Cardiac muscle cell (in vitro differentiated cells and primary cell): ENCODE measurements at regions not wholly inside any gene's neighbourhood (a gene's known extent, or its start where the extent isn't known, plus 50 kb on each side); places are given as distances from the start of the nearest gene placed in this dataset.
"Not testable (repeated sequence)": the region's sequence is repeated elsewhere in the genome, so short reads cannot be mapped to it uniquely, and the experiment has no call there.

Source experiments
- DNase-seq, 2 donors: peaks; one replicate each; pipeline versions ENCODE4 v3.0.0 to v3.0.0-alpha.2; 2010 to 2017; ENCODE audit warnings: low read depth in 1 of 2, low spot score in 1 of 2
- H3K27ac ChIP-seq: fragments of 200-600 bp; sonication (generic); 2 replicates; pipeline ENCODE4 v1.5.1; 2016
- H3K27me3 ChIP-seq: fragments of 200-600 bp; sonication (generic); 2 replicates; pipeline ENCODE4 v1.6.0; 2016; ENCODE audit warnings: control low read depth
- H3K36me3 ChIP-seq: fragments of 200-600 bp; sonication (generic); 2 replicates; pipeline ENCODE4 v1.5.1; 2016; ENCODE audit warnings: control low read depth
- H3K4me1 ChIP-seq: fragments of 200-600 bp; sonication (generic); 2 replicates; pipeline ENCODE4 v1.8.1; 2017; ENCODE audit warnings: low read depth, mild to moderate bottlenecking, mixed run types
- H3K4me3 ChIP-seq: fragments of 200-600 bp; sonication (generic); 2 replicates; pipeline ENCODE4 v1.5.1; 2016; ENCODE audit warnings: mild to moderate bottlenecking
- H3K9me3 ChIP-seq: fragments of 200-600 bp; sonication (generic); 2 replicates; pipeline ENCODE4 v1.5.1; 2017; ENCODE audit warnings: low read depth, mild to moderate bottlenecking, control low read depth
- CTCF ChIP-seq: IDR thresholded peaks from 2 replicates; pipeline ENCODE4 v1.5.1; 2012; ENCODE audit warnings: low read depth, mild to moderate bottlenecking, low read length

DNA sequence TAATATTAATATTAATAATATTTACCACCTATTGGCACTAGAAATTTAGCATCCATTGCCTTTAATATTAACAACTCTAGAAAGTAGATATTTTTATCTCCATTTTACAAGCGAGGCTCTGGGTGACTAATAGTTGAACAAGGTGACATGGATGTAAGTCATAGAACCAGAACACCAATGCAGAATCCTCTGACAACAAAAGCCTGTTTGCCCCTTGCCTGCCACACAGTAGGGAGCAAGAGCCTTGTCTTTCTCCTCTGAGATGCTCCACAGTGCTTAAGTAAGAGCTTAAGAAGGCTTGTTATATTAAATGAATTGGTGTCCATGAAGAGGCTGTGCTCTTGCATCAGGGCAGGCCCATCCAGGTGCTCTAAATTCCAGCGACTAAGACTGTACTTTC, 51.2 kb upstream of the LBX1 start:
- Histone ChIP-seq H3K9me3 (no peaks in the 10 kb centered on the region), H3K4me1 (peaks cover 4% of the 10 kb centered on the region), H3K27me3 (peaks cover 19% of the 10 kb centered on the region), H3K36me3 (no peaks in the 10 kb centered on the region), H3K27ac (no peak overlapping the region), H3K4me3 (no peak overlapping the region)
- no peak for DNase-seq
- TF ChIP-seq CTCF, result no peak

GRCh38 chr10:101280921-101281320, 51.7 kb upstream of the LBX1 start:
- not testable (repeated sequence) for H3K27ac ChIP-seq, H3K9me3 ChIP-seq, H3K4me1 ChIP-seq, DNase-seq, H3K4me3 ChIP-seq, H3K36me3 ChIP-seq
- peaks cover 22% of the 10 kb centered on the region for H3K27me3 ChIP-seq

- peaks cover 42% of the 10 kb centered on the region for H3K27me3 ChIP-seq
- no peak overlapping the region for H3K27ac ChIP-seq
Measured at GRCh38 chr10:101282947-101283346, 53.7 kb upstream of the LBX1 start.

GRCh38 chr10:101283762-101284100, 54.5 kb upstream of the LBX1 start:
- no peak overlapping the region for H3K4me3 ChIP-seq
- TF ChIP-seq CTCF, result no peak
- H3K4me1 ChIP-seq, result peaks cover 4% of the 10 kb centered on the region
- no peaks in the 10 kb centered on the region for H3K9me3 ChIP-seq
- no peaks in the 10 kb centered on the region for H3K36me3 ChIP-seq
- no peak overlapping the region for H3K27ac ChIP-seq
- DNase-seq, result no peak
- H3K27me3 ChIP-seq, result peaks cover 45% of the 10 kb centered on the region

More at GRCh38 chr10:101282947-101283346, 53.7 kb upstream of the LBX1 start:
- Histone ChIP-seq H3K4me3 (no peak overlapping the region), H3K9me3 (no peaks in the 10 kb centered on the region), H3K36me3 (no peaks in the 10 kb centered on the region), H3K4me1 (peaks cover 4% of the 10 kb centered on the region)
- TF ChIP-seq CTCF, result no peak
- DNase-seq, result no peak

- Histone ChIP-seq H3K36me3 (no peaks in the 10 kb centered on the region), H3K4me1 (peaks cover 4% of the 10 kb centered on the region), H3K4me3 (no peak overlapping the region), H3K9me3 (no peaks in the 10 kb centered on the region), H3K27me3 (peaks cover 45% of the 10 kb centered on the region), H3K27ac (no peak overlapping the region)
- TF ChIP-seq CTCF, result no peak
- DNase-seq, result no peak
Measured at GRCh38 chr10:101284101-101284743, 55.0 kb upstream of the LBX1 start.

GRCh38 chr10:101284744-101285463, 55.6 kb upstream of the LBX1 start:
- Histone ChIP-seq H3K4me3 (no peak overlapping the region), H3K27me3 (peaks cover 49% of the 10 kb centered on the region), H3K27ac (no peak overlapping the region), H3K9me3 (no peaks in the 10 kb centered on the region), H3K4me1 (peaks cover 10% of the 10 kb centered on the region), H3K36me3 (no peaks in the 10 kb centered on the region)
- no peak for TF ChIP-seq CTCF
- DNase-seq, result no peak
